ENCODE measurements at regions not wholly inside any gene's neighbourhood (a gene's known extent, or its start where the extent isn't known, plus 50 kb on each side); places are given as distances from the start of the nearest gene placed in this dataset.

DNA sequence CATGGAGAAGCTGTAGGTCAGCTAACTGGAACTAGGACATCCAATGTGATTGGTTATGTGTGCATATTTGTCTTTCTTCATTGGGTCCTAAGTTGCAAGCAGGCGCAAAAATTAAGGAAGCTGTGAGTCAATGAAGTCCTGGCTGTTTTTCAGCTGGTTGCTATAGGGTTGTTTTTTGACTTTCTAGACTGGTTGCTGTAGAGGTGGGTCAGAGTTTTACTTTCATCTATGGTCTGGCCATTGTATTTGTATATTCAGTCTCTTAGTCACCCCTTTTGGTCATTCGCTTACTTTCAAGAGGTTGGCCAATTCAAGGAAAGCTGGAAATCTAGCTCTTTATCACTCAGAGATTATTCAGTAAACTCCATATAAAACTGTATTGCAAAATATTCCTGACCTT, 62.0 kb upstream of the AMZ2 start:
- TF ChIP-seq, protein P1, sequence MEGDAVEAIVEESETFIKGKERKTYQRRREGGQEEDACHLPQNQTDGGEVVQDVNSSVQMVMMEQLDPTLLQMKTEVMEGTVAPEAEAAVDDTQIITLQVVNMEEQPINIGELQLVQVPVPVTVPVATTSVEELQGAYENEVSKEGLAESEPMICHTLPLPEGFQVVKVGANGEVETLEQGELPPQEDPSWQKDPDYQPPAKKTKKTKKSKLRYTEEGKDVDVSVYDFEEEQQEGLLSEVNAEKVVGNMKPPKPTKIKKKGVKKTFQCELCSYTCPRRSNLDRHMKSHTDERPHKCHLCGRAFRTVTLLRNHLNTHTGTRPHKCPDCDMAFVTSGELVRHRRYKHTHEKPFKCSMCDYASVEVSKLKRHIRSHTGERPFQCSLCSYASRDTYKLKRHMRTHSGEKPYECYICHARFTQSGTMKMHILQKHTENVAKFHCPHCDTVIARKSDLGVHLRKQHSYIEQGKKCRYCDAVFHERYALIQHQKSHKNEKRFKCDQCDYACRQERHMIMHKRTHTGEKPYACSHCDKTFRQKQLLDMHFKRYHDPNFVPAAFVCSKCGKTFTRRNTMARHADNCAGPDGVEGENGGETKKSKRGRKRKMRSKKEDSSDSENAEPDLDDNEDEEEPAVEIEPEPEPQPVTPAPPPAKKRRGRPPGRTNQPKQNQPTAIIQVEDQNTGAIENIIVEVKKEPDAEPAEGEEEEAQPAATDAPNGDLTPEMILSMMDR (IDR thresholded peaks at IDR 0.05; ENCODE audit: low read depth, low read length): no peak
- no peak overlapping the region for H3K4me3 ChIP-seq (ENCODE audit: low read depth, low read length)
- no peaks in the 10 kb centered on the region for H3K27me3 ChIP-seq
- H3K4me1 ChIP-seq: 0 out of 2 replicates have a peak, but pooled peaks cover 3% of the 10 kb centered on the region
- no peaks in the 10 kb centered on the region for H3K9me3 ChIP-seq
- H3K36me3 ChIP-seq: no peaks in the 10 kb centered on the region
- no peak for DNase-seq

DNA sequence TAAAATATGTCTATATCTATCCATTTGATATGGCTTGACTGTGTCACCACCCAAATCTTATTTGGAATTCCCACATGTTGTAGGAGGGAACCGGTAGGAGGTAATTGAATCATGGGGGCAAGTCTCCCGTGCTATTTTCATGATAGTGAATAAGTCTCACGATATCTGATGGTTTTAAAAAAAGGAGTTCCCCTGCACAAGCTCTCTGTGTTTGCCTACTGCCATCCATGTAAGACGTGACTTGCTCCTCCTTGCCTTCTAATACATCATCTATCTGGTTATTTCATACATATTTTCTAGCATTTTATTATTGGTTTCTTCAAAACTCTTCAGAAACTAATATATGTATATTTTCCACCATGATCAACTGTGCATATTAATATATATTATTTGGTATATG, 57.3 kb upstream of the AMZ2 start:
- Histone ChIP-seq H3K9me3 (no peaks in the 10 kb centered on the region), H3K4me1 (no peaks in the 10 kb centered on the region), H3K36me3 (no peaks in the 10 kb centered on the region), H3K27me3 (peaks cover 34% of the 10 kb centered on the region), H3K4me3 (ENCODE audit: low read depth, low read length) (no peak overlapping the region)
- no peak for DNase-seq
- TF ChIP-seq, protein P1 (IDR thresholded peaks at IDR 0.05; ENCODE audit: low read depth, low read length): no peak

DNA sequence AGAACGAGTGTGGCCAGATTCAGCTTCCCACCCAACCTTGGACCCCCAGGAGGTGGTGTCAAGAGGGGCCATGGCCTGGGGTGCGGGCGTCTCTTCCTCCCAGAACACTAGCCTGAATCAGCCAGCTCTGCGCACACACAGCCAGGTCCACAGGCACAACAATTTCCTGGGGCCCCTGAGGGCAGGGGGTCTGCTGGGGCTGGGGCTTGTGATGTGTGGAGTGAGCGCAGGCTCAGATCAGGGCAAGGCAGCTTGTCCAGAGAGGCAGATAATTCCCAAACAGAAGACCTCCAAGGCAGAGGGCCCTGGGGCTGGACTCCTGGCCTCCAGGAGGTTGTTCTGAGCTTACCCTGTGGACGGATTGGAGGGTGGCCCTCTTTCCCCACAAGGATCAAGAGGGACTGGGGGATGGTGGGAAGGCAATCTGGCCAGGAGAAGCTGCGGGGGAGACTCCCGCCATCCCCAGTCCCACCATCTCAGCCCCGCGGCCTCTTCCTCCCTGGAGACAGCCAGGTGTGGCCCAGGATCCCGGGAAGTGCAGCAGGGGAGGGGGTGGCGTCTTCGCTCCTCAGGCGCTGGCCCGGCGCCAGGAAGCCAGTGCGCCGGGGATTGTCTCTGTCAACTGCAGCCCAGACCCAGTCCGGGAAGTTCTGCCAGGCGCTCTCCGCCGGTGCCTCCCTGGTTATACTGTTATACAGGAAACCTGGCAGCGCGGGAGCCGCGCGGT, 52.0 kb upstream of the AMZ2 start:
- no peaks in the 10 kb centered on the region for H3K4me1 ChIP-seq
- no peaks in the 10 kb centered on the region for H3K36me3 ChIP-seq
- H3K4me3 ChIP-seq (ENCODE audit: low read depth, low read length): peak overlapping the region; percentile 22
- peaks cover 86% of the 10 kb centered on the region for H3K27me3 ChIP-seq
- DNase-seq: peak; percentile 46
- TF ChIP-seq, protein P1 (IDR thresholded peaks at IDR 0.05; ENCODE audit: low read depth, low read length): no peak
- no peaks in the 10 kb centered on the region for H3K9me3 ChIP-seq

DNA sequence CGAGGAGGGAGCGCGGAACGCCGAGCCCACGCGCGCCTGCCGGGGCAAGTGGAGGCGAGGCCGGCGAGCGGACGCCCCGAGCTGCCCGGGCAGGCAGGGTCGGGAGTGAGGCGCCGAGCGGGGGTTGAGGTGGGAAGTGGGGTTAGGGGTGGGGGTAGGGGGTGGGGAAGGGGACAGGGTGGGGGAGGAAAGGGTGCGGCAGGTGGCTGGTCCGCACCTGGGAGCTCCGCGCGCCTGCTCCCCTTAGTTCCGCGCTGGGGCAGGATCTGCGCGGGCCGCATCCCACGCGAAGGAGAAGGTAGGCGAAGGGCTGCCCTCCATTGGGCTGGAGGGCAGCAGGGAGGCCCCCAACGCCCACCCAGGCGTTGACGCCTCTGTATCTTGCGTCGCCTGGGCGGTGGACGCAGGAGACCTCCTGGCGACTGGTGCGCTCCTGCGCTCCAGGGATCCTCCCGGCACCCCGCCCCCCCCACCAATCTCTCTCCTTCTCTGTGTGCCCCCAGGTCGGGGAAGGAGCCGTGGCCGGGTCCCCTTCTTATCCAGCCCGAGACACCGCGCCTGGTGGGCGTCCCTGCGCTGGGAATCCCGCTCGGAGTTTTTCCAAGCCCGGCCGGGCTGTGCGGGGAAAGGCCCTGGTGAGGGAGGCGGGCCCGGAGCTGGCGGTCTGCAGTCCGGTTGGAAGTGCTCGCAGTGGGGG, 51.3 kb upstream of the AMZ2 start:
- DNase-seq: no peak
- H3K27me3 ChIP-seq: peaks cover 86% of the 10 kb centered on the region

DNA sequence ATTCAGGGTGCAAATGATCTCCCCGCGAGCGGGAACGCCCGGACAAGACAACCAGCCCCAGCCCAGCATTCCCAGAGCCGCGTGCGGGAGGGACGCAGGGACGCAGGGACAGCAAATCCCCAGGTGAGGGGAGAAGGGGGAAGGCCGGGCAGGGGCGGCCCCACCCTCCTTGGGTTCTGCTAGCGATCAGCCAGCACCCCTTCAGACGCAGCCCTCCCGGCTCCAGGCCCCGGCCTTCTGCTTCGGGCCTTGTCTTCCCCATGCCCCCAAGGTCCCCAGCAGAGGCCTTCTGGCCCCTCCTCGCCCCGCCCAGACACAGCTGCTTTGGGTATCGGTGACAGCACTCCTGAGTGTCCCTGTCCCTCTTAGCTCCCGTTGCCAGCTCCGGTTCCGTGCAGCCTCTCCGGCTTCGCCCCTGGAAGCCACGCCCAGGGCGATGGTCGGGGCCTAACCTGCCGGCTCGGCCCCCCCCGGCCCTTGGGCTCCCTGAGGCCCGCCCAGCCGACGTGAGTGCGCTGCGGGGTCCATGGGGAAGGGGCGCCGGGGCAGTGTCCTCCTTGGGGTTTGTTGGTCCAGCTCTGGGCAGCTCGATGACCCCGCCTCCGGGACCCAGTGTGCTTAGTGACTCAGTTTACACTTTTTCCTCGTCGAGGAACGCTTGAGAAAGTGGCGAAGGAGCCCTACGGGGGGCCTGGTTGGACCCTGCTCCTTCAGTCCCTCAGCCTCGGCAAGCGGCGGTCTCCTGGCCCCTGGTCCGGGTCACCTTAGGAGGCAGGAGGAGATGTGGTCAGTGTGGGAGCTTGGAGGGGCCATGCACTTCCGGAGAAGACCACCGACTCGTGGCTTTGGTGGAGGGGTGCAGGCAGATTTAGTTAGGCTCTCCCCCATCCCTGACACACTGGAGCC, 50.5 kb upstream of the AMZ2 start:
- no peaks in the 10 kb centered on the region for H3K4me1 ChIP-seq
- TF ChIP-seq, protein P1 (IDR thresholded peaks at IDR 0.05; ENCODE audit: low read depth, low read length): no peak

More for the DNA sequence above, 51.3 kb upstream of the AMZ2 start:
- TF ChIP-seq, protein P1 (IDR thresholded peaks at IDR 0.05; ENCODE audit: low read depth, low read length): no peak
- Histone ChIP-seq H3K9me3 (no peaks in the 10 kb centered on the region), H3K36me3 (no peaks in the 10 kb centered on the region), H3K4me3 (ENCODE audit: low read depth, low read length) (peak overlapping the region; percentile 22), H3K4me1 (no peaks in the 10 kb centered on the region)

More for the DNA sequence above, 50.5 kb upstream of the AMZ2 start:
- DNase-seq: no peak
- Histone ChIP-seq H3K27me3 (peaks cover 77% of the 10 kb centered on the region), H3K36me3 (no peaks in the 10 kb centered on the region), H3K4me3 (ENCODE audit: low read depth, low read length) (no peak overlapping the region; the same call in 1 of the 2 replicates), H3K9me3 (no peaks in the 10 kb centered on the region)
